B cell (primary cell): ENCODE measurements at regions not wholly inside any gene's neighbourhood (a gene's known extent, or its start where the extent isn't known, plus 50 kb on each side); places are given as distances from the start of the nearest gene placed in this dataset.
"Not testable (repeated sequence)": the region's sequence is repeated elsewhere in the genome, so short reads cannot be mapped to it uniquely, and the experiment has no call there.

Source experiments
- ATAC-seq: fragments of 200-7000 bp; cut with Tn5 transposase; one replicate; pipeline ENCODE4 v1.10.0; 2021; ENCODE audit warnings: low read depth, mild to moderate bottlenecking, moderate number of reproducible peaks, moderate library complexity
- CTCF ChIA-PET: fragments of 350-600 bp; sonication (Branson Sonifier 250); formaldehyde crosslinking; loops from one replicate; lab custom pipeline; 2021; ENCODE audit warnings: antibody characterized with exemption, inconsistent platforms; lab: Charles Lee
- POLR2A ChIA-PET: fragments of 350-600 bp; sonication (Branson Sonifier 250); formaldehyde crosslinking; loops from one replicate; lab custom pipeline; 2021; ENCODE audit warnings: antibody characterized with exemption; lab: Charles Lee
- DNase-seq: peaks from one replicate; pipeline ENCODE4 v3.0.0; 2013
- H2AFZ ChIP-seq: 2 replicates; pipeline ENCODE4 v1.6.1; 2012; ENCODE audit warnings: mild to moderate bottlenecking, low read depth, low read length; ENCODE audit not compliant: insufficient read depth, poor library complexity, severe bottlenecking
- H3K27ac ChIP-seq, 2 donors: 1 replicate in 1 of 2; 2 replicates in 1 of 2; pipeline ENCODE4 v1.5.1; 2012 to 2013; ENCODE audit warnings: low read length in 2 of 2, mild to moderate bottlenecking in 2 of 2, moderate library complexity in 1 of 2
- H3K27me3 ChIP-seq, 4 experiments: fragments of 200-600 bp in 1 of 4; sonication (generic) in 1 of 4; replicated peaks in 1 of 4; 1 replicate in 2 of 4; 2 replicates in 2 of 4; pipeline versions ENCODE4 v1.6.1 to v1.7.0; 2013 to 2016; ENCODE audit warnings: low read length in 3 of 4, mild to moderate bottlenecking in 2 of 4, mixed read lengths in 1 of 4, moderate library complexity in 1 of 4; ENCODE audit not compliant: insufficient read depth in 4 of 4, control insufficient read depth in 3 of 4; ENCODE audit errors: control extremely low read depth in 1 of 4
- H3K36me3 ChIP-seq, 2 experiments: replicated peaks in 1 of 2; 1 replicate in 1 of 2; 2 replicates in 1 of 2; pipeline versions ENCODE4 v1.6.1 to v1.7.1; 2013; ENCODE audit warnings: low read length in 1 of 2; ENCODE audit not compliant: insufficient read depth in 2 of 2, control insufficient read depth in 1 of 2; ENCODE audit errors: control extremely low read depth in 1 of 2, extremely low read depth in 1 of 2
- H3K4me1 ChIP-seq, 2 donors: fragments of 200-600 bp in 1 of 2; sonication (generic) in 1 of 2; 1 replicate in 1 of 2; 2 replicates in 1 of 2; pipeline versions ENCODE4 v1.5.1 to v1.6.1; 2013 to 2017; ENCODE audit warnings: low read length in 2 of 2; ENCODE audit not compliant: control insufficient read depth in 2 of 2, insufficient read depth in 2 of 2
- H3K4me2 ChIP-seq: replicated peaks from 2 replicates; pipeline ENCODE3; 2012; ENCODE audit warnings: mild to moderate bottlenecking, low read depth, low read length; ENCODE audit not compliant: poor library complexity, severe bottlenecking
- H3K4me3 ChIP-seq, 5 experiments: fragments of 200-600 bp in 1 of 5; sonication (generic) in 1 of 5; 1 replicate in 3 of 5; 2 replicates in 2 of 5; pipeline versions ENCODE4 v1.5.1 to v1.7.0; 2011 to 2016; ENCODE audit warnings: low read length in 4 of 5, mild to moderate bottlenecking in 4 of 5, low read depth in 2 of 5, control low read depth in 1 of 5, moderate library complexity in 1 of 5; ENCODE audit not compliant: insufficient read depth in 1 of 5; ENCODE audit errors: control extremely low read depth in 1 of 5, extremely low read depth in 1 of 5
- H3K79me2 ChIP-seq: fragments of 200-600 bp; sonication (generic); one replicate; pipeline ENCODE4 v1.6.0; 2016; ENCODE audit warnings: low read length; ENCODE audit not compliant: control insufficient read depth, insufficient read depth
- H3K9ac ChIP-seq: fragments of 200-600 bp; sonication (generic); 2 replicates; pipeline ENCODE4 v1.6.1; 2017; ENCODE audit warnings: mild to moderate bottlenecking, low read length, moderate library complexity
- H3K9me3 ChIP-seq, 3 donors: one replicate each; pipeline versions ENCODE4 v1.6.1 to v1.7.1; 2013; ENCODE audit warnings: low read length in 2 of 3; ENCODE audit not compliant: control insufficient read depth in 2 of 3, insufficient read depth in 1 of 3; ENCODE audit errors: control extremely low read depth in 1 of 3
- H4K20me1 ChIP-seq: 2 replicates; pipeline ENCODE4 v1.6.0; 2012; ENCODE audit warnings: mild to moderate bottlenecking, low read length; ENCODE audit not compliant: insufficient read depth, control insufficient read depth, poor library complexity, severe bottlenecking
- H3K27ac Mint-ChIP-seq: one replicate; pipeline ENCODE4 v1.8.0; 2021; ENCODE audit warnings: mixed read lengths
- H3K27me3 Mint-ChIP-seq: one replicate; pipeline ENCODE4 v1.8.0; 2021; ENCODE audit warnings: mixed read lengths
- H3K4me1 Mint-ChIP-seq: one replicate; pipeline ENCODE4 v1.8.0; 2021; ENCODE audit warnings: mixed read lengths
- H3K4me3 Mint-ChIP-seq: one replicate; pipeline ENCODE4 v1.8.0; 2021; ENCODE audit warnings: mixed read lengths
- H3K9me3 Mint-ChIP-seq: one replicate; pipeline ENCODE4 v1.8.0; 2022; ENCODE audit warnings: mixed read lengths; ENCODE audit not compliant: insufficient read depth
- CTCF ChIP-seq: fragments of 200-600 bp; IDR thresholded peaks from one replicate; pipeline ENCODE4 v1.8.0; 2022; ENCODE audit warnings: antibody characterized with exemption, mild to moderate bottlenecking
- EZH2 ChIP-seq: IDR thresholded peaks from 2 replicates; pipeline ENCODE4 v1.6.1; 2012; ENCODE audit warnings: borderline replicate concordance, low read depth, mild to moderate bottlenecking, moderate library complexity, low read length; ENCODE audit not compliant: insufficient read depth, poor library complexity, severe bottlenecking
- WGBS: methylation state at CpG from one replicate; pipeline ENCODE4 v1.1.5; 2013; ENCODE audit warnings: missing lambda C conversion rate; ENCODE audit not compliant: insufficient coverage; 5-methylcytosine and 5-hydroxymethylcytosine counted together
- intact Hi-C: fragments of 100-400 bp; cut with micrococcal nuclease; formaldehyde crosslinking; loops from one replicate; pipeline ENCODE4 v1.10.0; 2022

DNA sequence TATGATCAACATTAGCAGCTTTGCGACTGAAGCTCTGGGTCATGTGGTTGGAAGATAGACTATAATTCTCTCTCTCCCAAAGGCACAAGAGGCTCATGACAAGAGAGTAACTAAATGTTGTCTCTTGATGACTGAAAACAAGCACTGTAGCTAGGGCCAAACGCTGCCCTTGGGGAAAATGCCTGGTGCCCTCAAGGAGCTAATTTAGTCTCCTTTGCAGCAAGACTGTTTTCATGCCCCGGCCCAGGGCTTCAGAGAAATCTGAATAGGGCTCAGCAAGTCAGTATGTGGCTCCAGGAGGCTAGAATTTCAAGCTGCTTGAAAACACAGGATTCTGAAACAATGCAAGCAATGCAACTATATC, 411.9 kb downstream of the GPAT3 start:
- Histone ChIP-seq H3K79me2 (no peaks in the 10 kb centered on the region), H3K9ac (no peak overlapping the region), H3K4me1 (no peaks in the 10 kb centered on the region), H3K4me2 (no peak overlapping the region), H3K9me3 (no peaks in the 10 kb centered on the region), H3K27ac (no peak overlapping the region), H3K4me3 (no peak overlapping the region), H3K27me3 (no peaks in the 10 kb centered on the region), H4K20me1 (no peaks in the 10 kb centered on the region), H3K36me3 (no peaks in the 10 kb centered on the region), H2AFZ (no peak overlapping the region)
- Mint-ChIP-seq H3K4me3 (no peak overlapping the region), H3K4me1 (no peaks in the 10 kb centered on the region), H3K27me3 (no peaks in the 10 kb centered on the region), H3K9me3 (no peaks in the 10 kb centered on the region), H3K27ac (no peak overlapping the region)
- CTCF ChIA-PET, result no interaction called here
- intact Hi-C loops, result no loop called here
- DNase-seq (no peak), ATAC-seq (no peak)
- POLR2A ChIA-PET, result no interaction called here
- 58% methylated on average over 2 of the region's 3 CpGs for WGBS
- TF ChIP-seq EZH2, result no peak
- TF ChIP-seq CTCF, result no peak

- no peak overlapping the region for H3K4me3 ChIP-seq
- no peak overlapping the region for H3K9ac ChIP-seq
- ATAC-seq (no peak), DNase-seq (no peak)
- no peak overlapping the region for H3K4me2 ChIP-seq
- 86% methylated on average over 6 of the region's 8 CpGs for WGBS
- ChIA-PET CTCF (interaction anchor here (0.9 kb wide), 1 partner anchor 20 kb away, joined by 3 read pairs; no protein-coding TSS in a partner anchor), POLR2A (no interaction called here)
- H4K20me1 ChIP-seq, result no peaks in the 10 kb centered on the region
- H2AFZ ChIP-seq, result no peak overlapping the region
- no peaks in the 10 kb centered on the region for H3K79me2 ChIP-seq
- intact Hi-C loops, result no loop called here
- no peaks in the 10 kb centered on the region for H3K27me3 ChIP-seq
- H3K9me3 ChIP-seq, result no peaks in the 10 kb centered on the region
- H3K27ac ChIP-seq, result no peak overlapping the region
- no peaks in the 10 kb centered on the region for H3K36me3 ChIP-seq
- no peaks in the 10 kb centered on the region for H3K4me1 ChIP-seq
- no peaks in the 10 kb centered on the region for H3K27me3 Mint-ChIP-seq
- no peak overlapping the region for H3K27ac Mint-ChIP-seq
- H3K4me3 Mint-ChIP-seq, result no peak overlapping the region
- no peaks in the 10 kb centered on the region for H3K9me3 Mint-ChIP-seq
- H3K4me1 Mint-ChIP-seq, result no peaks in the 10 kb centered on the region
- TF ChIP-seq EZH2 (no peak), CTCF (no peak)
Observed at GRCh38 chr4:83947125-83947829, 411.4 kb downstream of the GPAT3 start.

GRCh38 chr4:83943691-83944090, 407.8 kb downstream of the GPAT3 start:
- 93% methylated on average over 21 of the region's 33 CpGs for WGBS
- H3K4me3 Mint-ChIP-seq, H3K4me1 Mint-ChIP-seq, H3K79me2 ChIP-seq, H3K4me1 ChIP-seq, H4K20me1 ChIP-seq, intact Hi-C loops, H2AFZ ChIP-seq, H3K9me3 Mint-ChIP-seq, H3K4me3 ChIP-seq, ATAC-seq, POLR2A ChIA-PET, CTCF ChIA-PET, H3K27me3 Mint-ChIP-seq, H3K9me3 ChIP-seq, H3K9ac ChIP-seq, H3K27ac ChIP-seq, H3K27me3 ChIP-seq, DNase-seq, H3K27ac Mint-ChIP-seq, H3K36me3 ChIP-seq, H3K4me2 ChIP-seq: not testable (repeated sequence)
